OCI-LY1 (cell line): ENCODE measurements at regions not wholly inside any gene's neighbourhood (a gene's known extent, or its start where the extent isn't known, plus 50 kb on each side); places are given as distances from the start of the nearest gene placed in this dataset.

ENCODE experiments used
- H2AFZ ChIP-seq: fragments of 200-600 bp; sonication (generic), shearing (Covaris generic); 2 replicates; pipeline ENCODE4 v1.6.0; 2014; ENCODE audit warnings: antibody characterized with exemption, mild to moderate bottlenecking, low read length
- H3F3A ChIP-seq: fragments of 200-600 bp; sonication (generic), shearing (Covaris generic); 2 replicates; pipeline ENCODE4 v1.6.0; 2014; ENCODE audit warnings: mild to moderate bottlenecking, antibody characterized with exemption, low read length, moderate library complexity; ENCODE audit not compliant: insufficient read depth
- H3K27ac ChIP-seq: fragments of 200-600 bp; sonication (generic); 2 replicates; pipeline ENCODE4 v1.5.1; 2014; ENCODE audit warnings: low read length, mixed run types, mild to moderate bottlenecking, low read depth; ENCODE audit not compliant: poor library complexity, severe bottlenecking
- H3K27me3 ChIP-seq: fragments of 200-600 bp; sonication (generic); 2 replicates; pipeline ENCODE4 v1.6.0; 2014; ENCODE audit warnings: antibody characterized with exemption, mild to moderate bottlenecking, low read length, moderate library complexity; ENCODE audit not compliant: insufficient read depth
- H3K36me3 ChIP-seq: fragments of 200-600 bp; sonication (generic); 2 replicates; pipeline ENCODE4 v1.6.1; 2014; ENCODE audit warnings: mild to moderate bottlenecking, antibody characterized with exemption, low read length, moderate library complexity, mixed read lengths; ENCODE audit not compliant: insufficient read depth
- H3K4me1 ChIP-seq: fragments of 200-600 bp; sonication (generic); 2 replicates; pipeline ENCODE4 v1.5.1; 2014; ENCODE audit warnings: mild to moderate bottlenecking, low read length, moderate library complexity; ENCODE audit not compliant: insufficient read depth, severe bottlenecking
- H3K4me2 ChIP-seq: fragments of 200-600 bp; sonication (generic), shearing (Covaris generic); 2 replicates; pipeline ENCODE4 v1.6.1; 2014; ENCODE audit warnings: low read length
- H3K4me3 ChIP-seq: fragments of 200-600 bp; sonication (generic); 2 replicates; pipeline ENCODE4 v1.5.1; 2014; ENCODE audit warnings: low read length, low read depth, mild to moderate bottlenecking, mixed read lengths; ENCODE audit not compliant: poor library complexity, severe bottlenecking
- H3K79me2 ChIP-seq: fragments of 200-600 bp; shearing (Covaris generic); 2 replicates; pipeline ENCODE4 v1.6.1; 2016; ENCODE audit warnings: mixed run types, low read length, mixed read lengths; ENCODE audit not compliant: insufficient read depth
- H3K9ac ChIP-seq: fragments of 200-600 bp; sonication (generic), shearing (Covaris generic); 2 replicates; pipeline ENCODE4 v1.6.1; 2014; ENCODE audit warnings: mild to moderate bottlenecking, low read length, mixed read lengths
- H3K9me2 ChIP-seq: fragments of 200-600 bp; sonication (generic), shearing (Covaris generic); 2 replicates; pipeline ENCODE4 v1.6.1; 2014; ENCODE audit warnings: low read depth, mild to moderate bottlenecking, low read length, mixed read lengths
- H3K9me3 ChIP-seq: fragments of 200-600 bp; shearing (Covaris generic); 2 replicates; pipeline ENCODE4 v1.6.1; 2014; ENCODE audit warnings: low read length, mixed read lengths
- H4K20me1 ChIP-seq: fragments of 200-600 bp; sonication (generic), shearing (Covaris generic); 2 replicates; pipeline ENCODE4 v1.6.0; 2016; ENCODE audit warnings: mild to moderate bottlenecking, low read length; ENCODE audit not compliant: insufficient read depth
- CTCF ChIP-seq: fragments of 200-600 bp; sonication (generic), shearing (Covaris generic); IDR thresholded peaks from 2 replicates; pipeline ENCODE4 v1.5.1; 2017; ENCODE audit warnings: mild to moderate bottlenecking, antibody characterized with exemption, low read length, moderate library complexity, mixed read lengths
- EZH2 ChIP-seq: fragments of 200-600 bp; sonication (generic), shearing (Covaris generic); IDR thresholded peaks from 2 replicates; pipeline ENCODE4 v1.8.0; 2017; ENCODE audit warnings: borderline replicate concordance, mixed run types, mild to moderate bottlenecking, antibody characterized with exemption, low read length, moderate library complexity, mixed read lengths

- no peak overlapping the region for H3K4me2 ChIP-seq
- no peaks in the 10 kb centered on the region for H3F3A ChIP-seq
- no peaks in the 10 kb centered on the region for H3K4me1 ChIP-seq
- H4K20me1 ChIP-seq: no peaks in the 10 kb centered on the region
- no peak overlapping the region for H3K27ac ChIP-seq
- no peak overlapping the region for H3K9ac ChIP-seq
- no peak overlapping the region for H3K4me3 ChIP-seq
- no peaks in the 10 kb centered on the region for H3K9me3 ChIP-seq
- no peaks in the 10 kb centered on the region for H3K79me2 ChIP-seq
- no peaks in the 10 kb centered on the region for H3K27me3 ChIP-seq
- TF ChIP-seq CTCF: no peak
- no peak for TF ChIP-seq EZH2
- H3K36me3 ChIP-seq: no peaks in the 10 kb centered on the region
- H2AFZ ChIP-seq: no peak overlapping the region
- H3K9me2 ChIP-seq: no peaks in the 10 kb centered on the region
These were observed 467.4 kb upstream of the FOXG1 start for GRCh38 chr14:28299227-28299626.

GRCh38 chr14:28300356-28300755 lies 466.2 kb upstream of the FOXG1 start:
- Histone ChIP-seq H3K4me2 (no peak overlapping the region), H2AFZ (no peak overlapping the region), H3K4me1 (no peaks in the 10 kb centered on the region), H4K20me1 (no peaks in the 10 kb centered on the region), H3K4me3 (no peak overlapping the region), H3K27me3 (no peaks in the 10 kb centered on the region), H3K79me2 (no peaks in the 10 kb centered on the region), H3K27ac (no peak overlapping the region), H3K9me2 (no peaks in the 10 kb centered on the region), H3K36me3 (no peaks in the 10 kb centered on the region), H3K9me3 (no peaks in the 10 kb centered on the region), H3K9ac (no peak overlapping the region), H3F3A (no peaks in the 10 kb centered on the region)
- no peak for TF ChIP-seq EZH2
- TF ChIP-seq CTCF: no peak

GRCh38 chr14:28301179-28301578 lies 465.4 kb upstream of the FOXG1 start:
- no peak overlapping the region for H3K4me2 ChIP-seq
- no peak overlapping the region for H2AFZ ChIP-seq
- no peaks in the 10 kb centered on the region for H3K9me3 ChIP-seq
- H4K20me1 ChIP-seq: no peaks in the 10 kb centered on the region
- H3K27me3 ChIP-seq: no peaks in the 10 kb centered on the region
- no peak overlapping the region for H3K27ac ChIP-seq
- H3F3A ChIP-seq: no peaks in the 10 kb centered on the region
- no peaks in the 10 kb centered on the region for H3K36me3 ChIP-seq
- no peak overlapping the region for H3K4me3 ChIP-seq
- H3K9me2 ChIP-seq: no peaks in the 10 kb centered on the region
- H3K9ac ChIP-seq: no peak overlapping the region
- no peaks in the 10 kb centered on the region for H3K79me2 ChIP-seq
- H3K4me1 ChIP-seq: no peaks in the 10 kb centered on the region
- TF ChIP-seq CTCF: no peak
- TF ChIP-seq EZH2: no peak
